Renal cortex interstitium (tissue), 11 donors: ENCODE measurements at regions not wholly inside any gene's neighbourhood (a gene's known extent, or its start where the extent isn't known, plus 50 kb on each side); places are given as distances from the start of the nearest gene placed in this dataset.

ENCODE experiments used
- DNase-seq, 11 donors: peaks; one replicate each; pipeline ENCODE4 v3.0.0-alpha.2; 2013; ENCODE audit warnings: low read depth in 9 of 11, low spot score in 4 of 11; ENCODE audit errors: extremely low read depth in 1 of 11

DNA sequence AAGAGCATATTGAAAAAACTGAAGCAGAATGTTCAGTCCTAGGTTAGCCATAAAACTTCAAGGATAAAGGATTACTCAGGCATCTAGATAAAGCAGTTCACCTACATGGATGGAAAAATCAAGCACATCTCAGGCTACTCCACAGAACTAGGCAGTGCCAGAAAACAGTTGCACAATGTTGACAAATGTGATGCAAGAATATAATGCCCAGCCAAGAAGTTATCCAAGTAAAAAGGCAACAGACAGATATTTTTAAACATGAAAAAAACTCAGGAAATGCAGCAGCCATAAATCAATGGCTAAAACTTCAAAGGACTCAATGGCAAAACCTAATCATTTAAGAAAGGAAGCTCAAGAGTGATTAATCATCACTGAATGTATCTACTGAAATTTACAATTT, 456.0 kb upstream of the FAM241A start:
- peak in 1 of 11 donors; percentile 9 for DNase-seq

DNA sequence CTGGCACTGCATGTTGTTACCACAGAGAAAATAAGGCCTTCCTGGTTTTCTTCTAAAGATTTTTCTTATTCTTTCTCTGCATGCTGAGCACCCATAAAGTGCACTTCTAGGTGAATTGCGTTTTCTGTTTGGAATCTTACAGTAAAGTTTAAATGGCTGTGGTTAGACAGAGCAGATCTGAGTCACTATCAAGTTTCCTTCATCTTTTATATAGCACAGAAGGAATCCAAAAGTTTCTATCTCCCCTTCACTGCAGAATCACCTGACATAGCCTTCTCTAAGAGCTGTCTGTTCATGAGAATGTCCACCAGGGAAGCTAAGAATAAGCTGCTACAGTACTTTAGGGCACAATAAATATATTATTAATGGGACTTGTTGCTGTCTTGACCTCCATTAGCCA, 455.5 kb upstream of the FAM241A start:
- no peak for DNase-seq

DNA sequence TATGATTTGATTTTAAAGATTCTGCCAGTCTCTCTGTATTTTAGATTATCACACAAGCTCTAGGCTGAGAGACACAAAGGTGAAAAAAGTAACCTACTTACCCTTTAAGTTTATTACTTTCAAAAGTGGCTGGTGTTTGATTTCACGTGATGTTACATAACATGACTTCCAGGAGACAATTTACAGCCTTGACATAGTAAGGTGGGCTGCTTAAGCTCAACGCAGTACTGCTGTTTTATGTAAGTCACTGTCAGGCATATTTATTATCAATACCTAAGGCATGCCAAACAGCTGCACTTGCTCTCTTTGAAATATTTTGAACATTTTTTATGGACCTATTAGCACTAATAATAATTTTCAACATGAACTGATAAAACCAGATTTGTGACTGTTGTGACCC, 451.5 kb upstream of the FAM241A start:
- no peak for DNase-seq

DNA sequence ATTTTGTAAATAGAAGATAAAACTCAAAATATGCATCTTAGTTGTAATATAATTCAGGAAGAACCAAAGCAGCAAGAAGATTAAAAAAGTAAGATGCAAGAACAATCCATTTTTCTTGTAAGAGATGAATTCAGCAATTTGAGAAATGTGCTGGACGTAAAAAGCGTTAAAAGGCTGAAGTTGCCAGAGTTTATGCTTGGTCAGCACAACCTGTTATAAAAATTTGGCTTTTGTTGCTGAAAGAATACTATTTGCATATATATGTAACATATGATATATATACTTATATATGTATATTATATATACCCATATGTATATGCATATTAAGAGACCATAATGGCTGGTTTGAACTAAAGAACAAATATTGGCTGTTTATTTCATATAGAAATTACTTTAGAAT, 449.6 kb upstream of the FAM241A start:
- DNase-seq = no peak

- DNase-seq = no peak
These were observed 448.7 kb upstream of the FAM241A start for GRCh38 chr4:111696505-111696904.

DNA sequence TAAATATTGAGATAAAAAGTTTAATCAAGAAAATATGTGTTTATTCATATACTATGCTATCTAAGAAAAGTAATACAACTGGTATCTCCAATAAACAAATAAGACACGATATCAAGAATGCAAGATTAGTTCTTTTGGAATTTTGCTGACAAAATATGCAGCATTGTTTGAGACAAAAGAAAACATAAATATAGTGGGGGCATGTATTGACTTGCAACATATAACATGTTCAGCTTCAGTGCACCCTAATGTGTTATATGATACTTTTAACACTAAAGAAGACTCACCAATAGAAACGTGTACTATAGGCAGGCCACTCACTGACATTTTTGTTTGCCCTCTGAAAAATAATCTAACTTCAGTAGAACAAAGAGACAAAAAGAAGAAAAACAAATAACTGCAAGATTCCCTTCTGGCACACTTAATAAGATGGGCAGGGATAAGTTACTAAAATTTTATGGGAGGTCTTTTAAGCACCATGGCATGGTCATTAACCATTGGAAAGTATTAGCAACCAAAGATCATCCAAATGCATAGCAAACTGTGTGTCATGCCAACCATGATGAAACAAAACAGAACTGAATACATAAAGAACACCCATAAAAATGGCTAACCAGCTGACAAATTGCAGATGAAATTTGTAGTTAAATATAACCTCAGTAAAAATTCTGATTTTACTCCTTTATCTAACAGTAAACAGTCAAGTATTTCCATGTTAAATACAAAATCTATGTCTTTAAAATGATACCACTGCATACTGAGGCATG, 447.9 kb upstream of the FAM241A start:
- no peak for DNase-seq

DNA sequence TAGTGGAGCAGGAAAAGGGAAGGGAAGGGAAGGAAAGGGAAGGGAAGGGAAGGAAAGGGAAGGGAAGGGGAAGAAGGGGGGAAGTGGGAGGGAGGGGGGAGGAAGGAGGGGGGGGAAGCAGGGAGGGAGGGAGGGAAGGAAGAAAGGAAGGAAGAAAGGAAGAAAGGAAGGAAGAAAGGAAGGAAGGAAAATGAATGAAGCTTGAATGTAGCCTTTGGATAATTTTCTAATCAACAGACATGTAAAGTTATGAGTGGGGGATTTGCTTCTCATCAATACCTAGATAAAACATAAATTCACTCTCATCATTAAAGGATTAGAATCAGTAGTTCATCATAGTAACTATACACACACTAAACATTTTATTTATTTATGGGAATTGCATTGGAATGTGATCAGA, 446.9 kb upstream of the FAM241A start:
- DNase-seq = no peak

DNA sequence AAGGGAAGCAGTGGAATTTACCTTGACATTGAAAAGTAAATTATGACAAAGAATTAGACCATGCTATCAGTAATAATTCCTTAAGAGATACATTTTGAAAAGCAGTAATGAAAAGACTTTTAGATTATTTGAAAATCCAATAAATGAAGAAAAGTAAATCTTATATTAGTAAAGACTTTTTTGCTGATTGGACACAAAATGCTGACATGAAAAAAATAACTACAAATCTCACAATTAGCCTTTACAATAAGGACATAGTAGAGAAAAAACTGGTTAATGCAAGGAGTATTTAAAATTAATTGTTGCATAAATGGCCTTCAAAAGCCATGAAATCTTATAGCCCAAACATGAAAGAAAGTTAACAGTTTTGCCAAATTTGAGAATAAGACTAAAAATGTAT, 446.1 kb upstream of the FAM241A start:
- no peak for DNase-seq

DNA sequence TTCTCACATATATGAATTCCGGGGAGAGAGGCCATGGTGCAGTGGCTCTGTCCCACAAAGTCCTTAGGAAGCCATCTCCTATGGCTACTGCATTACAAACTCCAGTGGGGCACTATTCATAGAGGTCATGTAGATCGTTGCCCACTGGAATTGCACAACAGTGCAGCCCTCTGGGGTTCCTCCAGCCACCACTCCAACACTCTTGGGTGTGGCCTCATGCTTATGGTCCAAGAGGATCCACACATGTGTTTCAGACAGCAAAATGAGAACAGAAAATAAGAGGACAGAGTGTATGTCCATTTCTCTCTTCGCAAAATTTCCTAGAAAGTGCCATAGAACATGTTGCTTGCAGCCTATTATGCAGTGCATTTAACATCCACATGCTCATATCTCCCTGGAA, 444.2 kb upstream of the FAM241A start:
- no peak for DNase-seq

DNA sequence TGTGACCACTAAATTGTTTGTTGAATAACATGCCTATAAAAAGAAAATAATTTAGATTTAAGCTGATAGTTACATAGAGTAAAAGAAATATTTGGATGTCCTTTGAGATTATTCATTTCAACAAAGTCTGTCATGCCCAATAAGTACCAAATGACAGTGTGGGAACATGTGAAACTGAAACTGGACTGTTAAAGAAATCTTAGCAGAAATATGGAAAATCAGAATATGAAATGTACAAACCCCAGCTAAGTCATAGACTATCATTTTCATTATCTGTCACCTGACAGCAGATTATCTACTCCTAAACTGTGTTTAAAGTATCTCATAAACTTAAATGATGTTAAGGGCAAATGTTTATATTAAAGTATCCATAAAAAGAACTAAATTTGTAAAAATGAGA, 437.8 kb upstream of the FAM241A start:
- no peak for DNase-seq

DNA sequence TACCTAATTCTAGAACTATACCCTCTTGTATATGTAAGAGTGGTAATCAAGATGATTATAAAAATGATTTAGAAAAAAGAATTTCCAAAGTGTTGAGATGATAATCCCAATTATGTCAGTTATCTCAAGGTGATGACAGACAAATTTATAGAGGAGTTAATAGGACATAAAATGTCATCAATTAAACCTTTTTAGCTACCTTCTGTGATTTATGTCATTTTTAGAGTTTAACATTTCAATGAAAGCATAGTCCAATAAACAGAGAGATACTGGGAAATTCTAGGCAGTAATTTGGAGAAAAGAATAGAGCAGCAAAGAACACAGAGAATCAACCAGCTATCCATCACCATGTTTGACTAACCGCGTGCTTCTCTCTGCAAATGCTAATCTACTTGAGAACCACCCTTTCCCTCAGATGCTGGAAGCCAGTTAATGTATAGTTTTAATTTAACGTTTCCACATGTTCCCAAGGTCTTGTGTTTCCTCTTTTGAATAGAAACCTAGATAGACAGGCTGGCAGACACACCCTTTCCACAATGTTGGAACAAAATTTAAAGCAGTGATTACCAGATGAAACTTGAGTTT, 433.1 kb upstream of the FAM241A start:
- no peak for DNase-seq

- DNase-seq = no peak
These were observed 432.0 kb upstream of the FAM241A start for GRCh38 chr4:111713276-111713675.

- DNase-seq = no peak
These were observed 427.3 kb upstream of the FAM241A start for GRCh38 chr4:111717921-111718320.

GRCh38 chr4:111718763-111719559, 426.3 kb upstream of the FAM241A start:
- no peak for DNase-seq

GRCh38 chr4:111720866-111721265, 424.4 kb upstream of the FAM241A start:
- no peak for DNase-seq

DNA sequence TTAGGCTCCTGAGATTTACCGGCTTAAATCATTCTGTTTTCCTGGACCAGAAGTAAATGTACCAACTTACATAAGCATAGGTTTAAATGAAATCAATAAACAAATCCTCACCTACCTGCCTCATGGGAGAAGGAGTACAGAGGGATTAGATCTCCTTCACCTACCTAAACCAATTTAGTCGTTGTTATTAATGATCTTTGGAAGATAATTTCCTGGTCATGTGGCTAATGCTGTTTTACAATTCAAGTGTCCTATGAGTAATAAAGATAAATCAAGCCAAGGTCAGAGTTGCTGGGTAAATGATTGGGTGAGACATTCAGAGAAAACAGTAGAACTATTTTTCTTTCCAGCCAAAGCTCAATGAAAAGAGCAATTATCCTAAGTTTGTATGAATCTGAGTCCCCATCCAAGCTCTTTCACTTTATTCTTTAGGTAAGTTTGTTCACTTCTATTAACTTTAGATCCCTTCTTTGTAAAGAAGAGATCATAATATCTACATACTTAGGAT, 423.0 kb upstream of the FAM241A start:
- DNase-seq = no peak

- no peak for DNase-seq
These were observed 408.7 kb upstream of the FAM241A start for GRCh38 chr4:111736516-111736915.

DNA sequence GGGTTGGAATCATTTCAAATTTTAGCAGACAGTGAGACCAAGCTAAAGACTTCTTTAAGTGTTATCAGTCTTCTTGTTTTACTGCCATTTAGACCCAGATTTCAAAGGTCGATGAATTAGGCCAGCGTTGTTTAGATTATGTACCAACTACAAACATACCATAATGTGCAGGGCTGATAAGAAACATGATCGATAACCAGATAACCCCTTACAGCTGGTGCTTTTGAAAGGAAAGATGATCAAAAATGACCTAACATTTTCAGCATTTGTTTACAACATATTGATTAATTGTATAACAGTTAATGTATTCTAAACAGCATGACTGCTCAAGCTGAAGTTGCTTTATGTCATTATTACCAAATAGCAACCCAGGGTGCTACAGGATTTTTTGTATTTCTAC, 400.4 kb upstream of the FAM241A start:
- no peak for DNase-seq

GRCh38 chr4:111748157-111748556, 397.1 kb upstream of the FAM241A start:
- no peak for DNase-seq

GRCh38 chr4:111754003-111754402, 391.3 kb upstream of the FAM241A start:
- DNase-seq = no peak
